VCaP (cell line): ENCODE measurements at regions not wholly inside any gene's neighbourhood (a gene's known extent, or its start where the extent isn't known, plus 50 kb on each side); places are given as distances from the start of the nearest gene placed in this dataset.

Source experiments
- H3K27ac ChIP-seq: fragments of 450-650 bp; 2 replicates; pipeline ENCODE4 v1.5.1; 2017
- TF ChIP-seq, protein P1 (sequence below): fragments of 450-650 bp; conservative IDR thresholded peaks from 2 replicates; pipeline ENCODE4 v1.5.1; 2017; ENCODE audit warnings: mild to moderate bottlenecking, moderate library complexity

DNA sequence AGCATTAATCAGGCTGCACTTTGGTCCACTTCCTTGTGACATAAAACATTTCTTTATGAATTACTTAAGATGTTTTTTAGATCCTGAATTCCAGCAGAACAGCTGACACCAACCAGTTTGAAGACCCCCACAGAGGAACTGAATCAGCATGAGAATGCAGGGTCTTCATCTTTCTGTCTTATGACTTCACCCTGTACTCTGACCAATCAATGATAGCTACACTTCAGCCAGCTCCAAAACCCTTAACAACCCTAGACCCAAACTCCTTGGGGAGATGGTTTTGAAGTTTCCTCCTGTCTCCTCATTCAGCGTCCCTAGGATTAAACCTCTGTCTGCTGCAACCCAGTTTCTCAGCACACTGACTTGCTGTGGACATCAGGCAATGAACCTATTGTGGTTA, 175.0 kb downstream of the CTH start:
- H3K27ac ChIP-seq = no peak overlapping the region; the same call in 1 of the 2 replicates
- TF ChIP-seq, protein P1, sequence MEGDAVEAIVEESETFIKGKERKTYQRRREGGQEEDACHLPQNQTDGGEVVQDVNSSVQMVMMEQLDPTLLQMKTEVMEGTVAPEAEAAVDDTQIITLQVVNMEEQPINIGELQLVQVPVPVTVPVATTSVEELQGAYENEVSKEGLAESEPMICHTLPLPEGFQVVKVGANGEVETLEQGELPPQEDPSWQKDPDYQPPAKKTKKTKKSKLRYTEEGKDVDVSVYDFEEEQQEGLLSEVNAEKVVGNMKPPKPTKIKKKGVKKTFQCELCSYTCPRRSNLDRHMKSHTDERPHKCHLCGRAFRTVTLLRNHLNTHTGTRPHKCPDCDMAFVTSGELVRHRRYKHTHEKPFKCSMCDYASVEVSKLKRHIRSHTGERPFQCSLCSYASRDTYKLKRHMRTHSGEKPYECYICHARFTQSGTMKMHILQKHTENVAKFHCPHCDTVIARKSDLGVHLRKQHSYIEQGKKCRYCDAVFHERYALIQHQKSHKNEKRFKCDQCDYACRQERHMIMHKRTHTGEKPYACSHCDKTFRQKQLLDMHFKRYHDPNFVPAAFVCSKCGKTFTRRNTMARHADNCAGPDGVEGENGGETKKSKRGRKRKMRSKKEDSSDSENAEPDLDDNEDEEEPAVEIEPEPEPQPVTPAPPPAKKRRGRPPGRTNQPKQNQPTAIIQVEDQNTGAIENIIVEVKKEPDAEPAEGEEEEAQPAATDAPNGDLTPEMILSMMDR = no peak

GRCh38 chr1:70587872-70588366, 176.9 kb downstream of the CTH start:
- peak overlapping the region; percentile 95 for H3K27ac ChIP-seq
- TF ChIP-seq, protein P1 = no peak

DNA sequence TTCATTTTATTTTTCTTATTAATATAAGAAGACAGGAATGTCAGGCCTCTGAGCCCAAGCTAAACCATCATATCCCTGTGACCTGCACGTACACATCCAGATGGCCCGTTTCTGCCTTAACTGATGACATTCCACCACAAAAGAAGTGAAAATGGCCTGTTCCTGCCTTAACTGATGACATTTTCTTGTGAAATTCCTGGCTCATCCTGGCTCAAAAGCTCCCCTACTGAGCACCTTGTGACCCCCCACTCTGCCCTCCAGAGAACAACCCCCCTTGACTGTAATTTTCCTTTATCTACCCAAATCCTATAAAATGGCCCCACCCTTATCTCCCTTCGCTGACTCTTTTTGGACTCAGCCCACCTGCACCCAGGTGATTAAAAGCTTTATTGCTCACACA, 182.5 kb downstream of the CTH start:
- peak overlapping the region; percentile 30 for H3K27ac ChIP-seq

DNA sequence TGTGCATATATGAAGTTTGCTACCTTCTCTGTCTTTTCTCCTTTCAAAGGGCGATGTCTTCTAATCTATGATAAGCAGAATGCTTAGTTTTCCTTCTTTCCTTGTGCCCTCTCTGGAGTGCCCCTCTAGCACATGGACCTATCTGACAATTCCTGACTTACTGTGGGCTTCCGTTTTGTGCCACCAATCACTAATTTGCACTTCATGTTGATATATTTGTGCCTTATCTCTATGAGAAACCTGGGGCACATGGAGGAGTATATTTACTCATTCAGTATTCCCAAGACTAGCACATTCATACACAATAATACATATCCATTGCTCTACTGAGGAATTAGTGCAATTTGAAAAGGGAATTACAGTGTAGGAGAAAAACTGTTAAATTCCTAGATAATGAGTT, 197.7 kb downstream of the CTH start:
- TF ChIP-seq, protein P1 = no peak
- no peak overlapping the region for H3K27ac ChIP-seq

DNA sequence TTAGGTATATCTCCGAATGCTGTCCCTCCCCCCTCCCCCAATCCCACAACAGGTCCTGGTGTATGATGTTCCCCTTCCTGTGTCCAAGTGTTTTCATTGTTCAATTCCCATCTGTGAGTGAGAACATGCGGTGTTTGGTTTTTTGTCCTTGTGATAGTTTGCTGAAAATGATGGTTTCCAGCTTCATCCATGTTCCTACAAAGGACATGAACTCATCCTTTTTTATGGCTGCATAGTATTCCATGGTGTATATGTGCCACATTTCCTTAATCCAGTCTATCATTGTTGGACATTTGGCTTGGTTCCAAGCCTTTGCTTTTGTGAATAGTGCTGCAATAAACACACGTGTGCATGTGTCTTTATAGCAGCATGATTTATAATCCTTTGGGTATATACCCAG, 199.1 kb downstream of the CTH start:
- peak overlapping the region; percentile 49; the same call in 1 of the 2 replicates for H3K27ac ChIP-seq

- no peak overlapping the region for H3K27ac ChIP-seq
- TF ChIP-seq, protein P1 = no peak
These were observed 205.9 kb downstream of the CTH start for GRCh38 chr1:70616946-70617345.

DNA sequence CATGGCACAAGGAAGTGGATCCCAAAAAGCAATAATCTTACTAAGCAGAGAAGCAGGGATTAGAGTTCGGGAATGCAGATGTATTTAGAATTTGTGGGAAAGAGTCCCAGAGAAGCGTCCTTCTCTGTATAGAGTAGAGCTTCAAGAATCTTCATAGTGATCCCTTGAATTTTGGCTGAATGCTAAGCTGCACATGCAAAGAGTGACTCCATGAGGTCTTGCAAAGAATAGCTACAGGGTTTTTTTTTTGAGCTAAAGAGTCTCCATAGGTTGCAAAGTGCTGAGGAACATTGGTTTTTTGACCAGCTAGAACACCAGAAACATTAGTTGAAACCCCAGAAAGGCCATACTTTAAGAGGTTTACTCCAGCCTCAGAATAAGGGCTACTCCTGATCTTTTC, 206.7 kb downstream of the CTH start:
- TF ChIP-seq, protein P1 = peak; percentile 38; the same call in 1 of the 2 replicates
- H3K27ac ChIP-seq = no peak overlapping the region

GRCh38 chr1:70627910-70628309, 216.8 kb downstream of the CTH start:
- no peak overlapping the region for H3K27ac ChIP-seq
- TF ChIP-seq, protein P1 = no peak

DNA sequence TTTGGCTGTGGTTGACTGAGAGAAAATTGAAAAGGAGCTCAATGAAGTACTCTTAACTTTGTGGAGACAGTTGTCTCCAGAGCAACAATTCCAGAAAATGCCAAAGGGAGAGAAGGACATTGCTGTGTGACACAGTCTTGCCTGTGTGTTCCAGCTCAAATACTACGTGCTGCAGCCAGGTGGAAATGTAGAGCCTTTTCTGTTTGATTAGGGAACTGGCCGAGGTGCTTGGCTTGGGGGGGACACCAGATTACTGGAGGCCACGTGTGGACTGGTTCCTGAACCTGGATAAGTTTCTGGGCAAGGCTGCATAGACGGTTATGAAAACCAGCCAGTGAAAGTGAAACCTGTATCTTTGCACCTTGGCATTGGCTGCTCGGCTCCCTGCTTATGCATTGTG, 217.9 kb downstream of the CTH start:
- TF ChIP-seq, protein P1 = no peak
- H3K27ac ChIP-seq = no peak overlapping the region
